Activated T-helper 17 cell treated with anti-CD3 and anti-CD28 coated beads, Interleukin-2, amount 50 U/mL, for 72 hours (primary cell): ENCODE measurements at regions not wholly inside any gene's neighbourhood (a gene's known extent, or its start where the extent isn't known, plus 50 kb on each side); places are given as distances from the start of the nearest gene placed in this dataset.

Experiments used
- ATAC-seq: fragments of 150-1000 bp; cut with Tn5 transposase; replicated peaks from 2 replicates; pipeline ENCODE4 v1.10.0; 2021; ENCODE audit warnings: mild to moderate bottlenecking, moderate library complexity
- H3K27ac Mint-ChIP-seq: one replicate; pipeline ENCODE4 v1.8.0; 2022; ENCODE audit warnings: mixed read lengths
- H3K27me3 Mint-ChIP-seq: one replicate; pipeline ENCODE4 v1.8.0; 2022; ENCODE audit warnings: mixed read lengths
- H3K36me3 Mint-ChIP-seq: one replicate; pipeline ENCODE4 v1.8.0; 2022; ENCODE audit warnings: low read depth, mild to moderate bottlenecking, mixed read lengths
- H3K4me1 Mint-ChIP-seq: one replicate; pipeline ENCODE4 v1.8.0; 2022; ENCODE audit warnings: mixed read lengths
- H3K4me3 Mint-ChIP-seq: one replicate; pipeline ENCODE4 v1.8.0; 2022; ENCODE audit warnings: mild to moderate bottlenecking, mixed read lengths
- H3K9me3 Mint-ChIP-seq: one replicate; pipeline ENCODE4 v1.8.0; 2022; ENCODE audit warnings: mixed read lengths

DNA sequence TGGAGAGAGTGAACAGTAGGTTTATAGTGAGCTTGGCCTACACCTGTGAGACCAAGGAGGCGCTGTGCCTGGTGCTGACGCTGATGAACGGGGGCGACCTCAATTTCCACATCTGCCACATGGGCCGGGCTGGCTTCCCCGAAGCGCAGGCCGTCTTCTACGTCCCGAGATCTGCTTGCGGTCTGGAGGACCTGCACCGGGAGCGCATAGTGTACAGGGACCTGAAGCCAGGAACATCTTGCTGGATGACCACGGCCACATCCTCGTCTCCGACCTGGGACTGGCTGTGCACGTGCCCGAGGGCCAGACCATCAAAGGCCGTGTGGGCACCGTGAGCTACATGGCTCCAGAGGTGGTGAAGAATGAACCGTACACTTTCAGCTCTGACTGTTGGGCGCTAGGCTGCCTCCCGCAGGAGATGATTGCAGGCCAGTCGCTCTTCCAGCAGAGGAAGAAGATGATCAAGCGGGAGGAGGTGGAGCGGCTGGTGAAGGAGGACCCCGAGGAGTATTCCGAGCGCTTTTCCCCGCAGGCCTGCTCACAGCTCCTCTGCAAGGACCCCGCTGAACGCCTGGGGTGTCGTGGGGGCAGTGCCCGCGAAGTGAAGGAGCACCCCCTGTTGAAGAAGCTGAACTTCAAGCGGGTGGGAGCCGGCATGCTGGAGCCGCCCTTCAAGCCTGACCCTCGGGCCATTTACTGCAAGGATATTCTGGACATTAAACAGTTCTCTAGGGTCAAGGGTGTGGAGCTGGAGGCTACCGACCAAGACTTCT lies 139.0 kb downstream of the ZDHHC20 start:
- Mint-ChIP-seq H3K27ac (no peak overlapping the region), H3K4me3 (no peak overlapping the region), H3K36me3 (no peaks in the 10 kb centered on the region), H3K4me1 (peaks cover 6% of the 10 kb centered on the region), H3K27me3 (no peaks in the 10 kb centered on the region), H3K9me3 (no peaks in the 10 kb centered on the region)
- no peak for ATAC-seq

DNA sequence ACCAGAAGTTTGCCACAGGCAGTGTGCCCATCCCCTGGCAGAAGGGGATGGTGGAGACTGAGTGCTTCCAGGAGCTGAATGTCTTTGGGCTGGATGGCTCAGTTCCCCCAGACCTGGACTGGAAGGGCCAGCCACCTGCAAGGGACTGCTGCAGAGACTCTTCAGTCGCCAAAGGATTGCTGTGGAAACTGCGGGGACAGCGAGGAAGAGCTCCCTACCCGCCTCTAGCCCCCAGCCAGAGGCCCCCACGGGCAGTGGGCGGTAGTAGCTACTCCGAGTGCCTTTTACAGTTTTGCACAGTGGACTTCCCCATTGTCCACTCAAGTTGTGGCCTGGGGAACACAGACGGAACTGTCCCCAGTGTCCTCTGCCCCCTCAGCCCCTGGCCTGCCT lies 138.5 kb downstream of the ZDHHC20 start:
- no peaks in the 10 kb centered on the region for H3K27me3 Mint-ChIP-seq
- peaks cover 6% of the 10 kb centered on the region for H3K4me1 Mint-ChIP-seq
- H3K9me3 Mint-ChIP-seq, result no peaks in the 10 kb centered on the region
- ATAC-seq, result no peak
- H3K36me3 Mint-ChIP-seq, result no peaks in the 10 kb centered on the region
- no peak overlapping the region for H3K4me3 Mint-ChIP-seq
- H3K27ac Mint-ChIP-seq, result no peak overlapping the region

DNA sequence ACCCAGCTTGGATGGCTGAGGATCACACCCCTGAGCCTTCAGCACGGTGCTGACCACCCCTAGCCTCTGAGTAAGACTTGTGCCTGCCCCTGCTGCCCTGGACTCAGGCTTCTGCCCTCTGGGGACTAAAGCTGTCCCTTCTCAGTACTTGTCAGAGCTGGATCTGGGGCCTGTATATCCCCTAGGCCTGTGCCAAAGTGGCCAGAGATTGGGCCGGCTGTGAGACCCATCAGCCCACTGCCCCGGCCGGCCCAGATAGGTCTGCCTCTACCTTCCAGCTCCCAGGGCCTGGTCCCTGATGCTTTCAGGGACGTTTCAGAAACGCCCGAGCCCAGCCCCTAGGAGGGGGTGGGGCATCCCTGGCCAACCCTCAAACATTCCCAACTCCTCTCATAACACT lies 137.8 kb downstream of the ZDHHC20 start:
- ATAC-seq, result no peak
- no peaks in the 10 kb centered on the region for H3K36me3 Mint-ChIP-seq
- H3K27me3 Mint-ChIP-seq, result no peaks in the 10 kb centered on the region
- H3K4me3 Mint-ChIP-seq, result no peak overlapping the region
- peaks cover 2% of the 10 kb centered on the region for H3K4me1 Mint-ChIP-seq
- H3K9me3 Mint-ChIP-seq, result no peaks in the 10 kb centered on the region
- H3K27ac Mint-ChIP-seq, result no peak overlapping the region

DNA sequence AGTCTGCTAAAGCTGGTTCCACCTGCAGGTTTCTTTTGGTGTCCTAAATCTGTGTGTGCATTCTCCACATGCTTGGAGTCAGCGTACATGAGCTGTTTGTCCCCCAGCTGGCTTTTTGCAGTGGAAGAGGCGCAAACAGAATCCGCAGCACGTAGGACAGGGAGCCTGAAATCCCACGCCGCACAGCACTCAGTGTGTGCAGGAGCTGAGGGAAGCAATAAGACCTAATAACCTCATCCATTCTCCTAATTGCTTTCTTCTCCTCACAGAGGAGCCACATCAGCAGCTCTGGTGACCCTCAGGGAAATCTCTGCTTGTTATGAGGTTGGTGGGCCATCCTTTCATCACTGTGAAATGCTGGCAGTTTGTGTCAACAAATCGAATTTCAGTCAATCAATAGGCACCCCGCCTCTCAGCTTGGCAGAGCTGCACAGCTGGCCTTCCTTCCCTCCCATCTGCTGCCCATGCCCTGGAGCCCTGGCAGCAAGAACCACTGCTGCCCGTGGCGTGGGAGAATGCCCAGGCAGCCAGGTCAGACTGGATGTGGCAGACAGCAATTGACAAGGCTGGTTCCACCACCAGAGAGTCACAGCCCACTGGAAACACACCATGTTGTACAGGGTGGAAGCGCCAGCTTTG lies 136.7 kb downstream of the ZDHHC20 start:
- Mint-ChIP-seq H3K36me3 (no peaks in the 10 kb centered on the region), H3K27ac (no peak overlapping the region), H3K9me3 (no peaks in the 10 kb centered on the region), H3K4me3 (no peak overlapping the region), H3K4me1 (peaks cover 4% of the 10 kb centered on the region), H3K27me3 (no peaks in the 10 kb centered on the region)
- ATAC-seq, result no peak
